A549 (cell line): ENCODE measurements at regions not wholly inside any gene's neighbourhood (a gene's known extent, or its start where the extent isn't known, plus 50 kb on each side); places are given as distances from the start of the nearest gene placed in this dataset.

Experiments
- ATAC-seq, 2 experiments: fragments of 200-7000 bp in 1 of 2; fragments of >200 bp in 1 of 2; cut with Nextera tagmentation in 1 of 2; cut with Tn5 transposase in 1 of 2; 3 replicates each; pipeline versions ENCODE4 v1.8.0 to v1.9.1; 2018 to 2020; ENCODE audit warnings: mild to moderate bottlenecking in 1 of 2, moderate library complexity in 1 of 2
- CTCF ChIA-PET: fragments of 300-600 bp; sonication (Branson Sonifier 250); formaldehyde crosslinking; extraction: SDS; loops from one replicate; lab custom pipeline; 2021; ENCODE audit warnings: antibody characterized with exemption, inconsistent platforms; lab: Yijun Ruan, JAX
- POLR2A ChIA-PET: fragments of 350-600 bp; formaldehyde crosslinking; extraction: SDS; loops from one replicate; lab custom pipeline; 2021; ENCODE audit warnings: antibody characterized with exemption, inconsistent platforms; lab: Yijun Ruan, JAX
- DNase-seq, 2 experiments: peaks; one replicate each; pipeline versions ENCODE4 v3.0.0 to v3.0.0-alpha.2; 2011 to 2016; ENCODE audit warnings: low read depth in 1 of 2, low spot score in 1 of 2
- FAIRE-seq: peaks from 2 replicates; lab custom pipeline; 2011; peaks lifted over from hg19 to GRCh38; lab: Jason Lieb, UNC
- H3K27ac ChIP-seq, 2 experiments: fragments of >200 bp; sonication (Bioruptor Twin); formaldehyde crosslinking; 3 replicates each; pipeline ENCODE4 v1.5.1; 2016 to 2017
- H3K4me1 ChIP-seq: fragments of >200 bp; sonication (Bioruptor Twin); formaldehyde crosslinking; 3 replicates; pipeline ENCODE4 v1.6.1; 2016
- H3K4me2 ChIP-seq: fragments of >200 bp; sonication (Bioruptor Twin); formaldehyde crosslinking; 3 replicates; pipeline ENCODE4 v1.6.1; 2016
- H3K4me3 ChIP-seq: fragments of >200 bp; sonication (Bioruptor Twin); formaldehyde crosslinking; 3 replicates; pipeline ENCODE4 v1.5.1; 2016
- H3K9me3 ChIP-seq: fragments of >200 bp; sonication (Bioruptor Twin); formaldehyde crosslinking; 3 replicates; pipeline ENCODE4 v1.6.1; 2016
- CBX2 ChIP-seq: fragments of 200-600 bp; sonication (generic); IDR thresholded peaks from 2 replicates; pipeline ENCODE4 v1.6.1; 2016; ENCODE audit warnings: low read depth, mild to moderate bottlenecking, borderline replicate concordance
- CBX8 ChIP-seq: fragments of 200-600 bp; sonication (generic); IDR thresholded peaks from 2 replicates; pipeline ENCODE4 v1.6.1; 2016
- FOSL2 ChIP-seq, 2 experiments: fragments of 450-650 bp in 1 of 2; fragments of >200 bp in 1 of 2; sonication (Bioruptor Twin) in 1 of 2; formaldehyde crosslinking; IDR thresholded peaks; 2 replicates each; pipeline versions ENCODE4 v1.5.0 to v1.6.1; 2016 to 2020; ENCODE audit warnings: mild to moderate bottlenecking in 1 of 2, moderate library complexity in 1 of 2
- HDAC2 ChIP-seq: fragments of 200-600 bp; sonication (generic); IDR thresholded peaks from 2 replicates; pipeline ENCODE4 v1.6.1; 2016
- HEYL ChIP-seq: fragments of 250-450 bp; sonication (Bioruptor Pico); IDR thresholded peaks from 2 replicates; pipeline ENCODE4 v1.8.0; 2021; ENCODE audit warnings: mild to moderate bottlenecking, moderate library complexity
- HOXB13 ChIP-seq: fragments of 250-450 bp; sonication (Bioruptor Pico); IDR thresholded peaks from 2 replicates; pipeline ENCODE4 v1.5.0; 2020; ENCODE audit warnings: low read depth, mild to moderate bottlenecking, moderate library complexity
- JUNB ChIP-seq: fragments of >200 bp; sonication (Bioruptor Twin); formaldehyde crosslinking; IDR thresholded peaks from 2 replicates; pipeline ENCODE4 v1.6.1; 2016
- MAZ ChIP-seq: fragments of 150-350 bp; IDR thresholded peaks from 2 replicates; pipeline ENCODE4 v1.6.1; 2014; ENCODE audit warnings: antibody characterized with exemption, low read depth, low read length, borderline replicate concordance
- MYC ChIP-seq: IDR thresholded peaks from 2 replicates; pipeline ENCODE4 v1.6.1; 2012; ENCODE audit warnings: mild to moderate bottlenecking, inconsistent platforms, low read length, improper control_type of control experiment, borderline replicate concordance
- NR3C1 ChIP-seq: fragments of >200 bp; sonication (Bioruptor Twin); formaldehyde crosslinking; IDR thresholded peaks from 3 replicates; pipeline ENCODE4 v1.6.1; 2017
- PHF8 ChIP-seq: fragments of 200-600 bp; sonication (generic); IDR thresholded peaks from 2 replicates; pipeline ENCODE4 v1.6.1; 2016; ENCODE audit warnings: low read depth, mild to moderate bottlenecking, antibody characterized with exemption, moderate library complexity, borderline replicate concordance
- POLR2A ChIP-seq: IDR thresholded peaks from 2 replicates; pipeline ENCODE4 v1.6.1; 2012; ENCODE audit warnings: mild to moderate bottlenecking, low read length
- POLR2AphosphoS2 ChIP-seq: conservative IDR thresholded peaks from 2 replicates; pipeline ENCODE4 v1.6.1; 2012; ENCODE audit warnings: low read length, improper control_type of control experiment, inconsistent platforms
- RAD21 ChIP-seq, 2 experiments: fragments of >200 bp in 1 of 2; sonication (Bioruptor Twin) in 1 of 2; formaldehyde crosslinking in 1 of 2; IDR thresholded peaks in 1 of 2; conservative IDR thresholded peaks in 1 of 2; 2 replicates in 1 of 2; 3 replicates in 1 of 2; pipeline ENCODE4 v1.6.1; 2012 to 2018; ENCODE audit warnings: inconsistent platforms in 1 of 2
- RARB ChIP-seq: fragments of 250-450 bp; sonication (Bioruptor Pico); IDR thresholded peaks from 2 replicates; pipeline ENCODE4 v1.8.0; 2021; ENCODE audit warnings: mild to moderate bottlenecking, moderate library complexity
- RCOR1 ChIP-seq: fragments of 150-350 bp; IDR thresholded peaks from 2 replicates; pipeline ENCODE4 v1.6.1; 2014; ENCODE audit warnings: antibody characterized with exemption, low read length, low read depth
- RFX5 ChIP-seq: fragments of 450-650 bp; IDR thresholded peaks from 2 replicates; pipeline ENCODE4 v1.7.1; 2014; ENCODE audit warnings: antibody characterized with exemption, mild to moderate bottlenecking, moderate library complexity
- SMC3 ChIP-seq: fragments of >200 bp; sonication (Bioruptor Twin); formaldehyde crosslinking; IDR thresholded peaks from 3 replicates; pipeline ENCODE4 v1.6.1; 2018; ENCODE audit warnings: inconsistent platforms
- TFCP2L1 ChIP-seq: fragments of 250-450 bp; sonication (Bioruptor Pico); IDR thresholded peaks from 2 replicates; pipeline ENCODE4 v1.5.0; 2021; ENCODE audit warnings: mild to moderate bottlenecking
- TP53 ChIP-seq: fragments of 250-450 bp; sonication (Bioruptor Pico); IDR thresholded peaks from 2 replicates; pipeline ENCODE4 v1.5.0; 2021; ENCODE audit warnings: mild to moderate bottlenecking, moderate library complexity
- ZFP36 ChIP-seq: fragments of 450-650 bp; IDR thresholded peaks from 2 replicates; pipeline ENCODE4 v1.6.1; 2014; ENCODE audit warnings: borderline replicate concordance; ENCODE audit not compliant: partially characterized antibody
- ZNF302 ChIP-seq: fragments of 250-450 bp; sonication (Bioruptor Pico); IDR thresholded peaks from 2 replicates; pipeline ENCODE4 v1.9.0; 2021; ENCODE audit warnings: inconsistent platforms, mild to moderate bottlenecking, moderate library complexity
- WGBS: methylation state at CpG from one replicate; pipeline ENCODE4 v1.1.6; 2017; ENCODE audit errors: missing lambda C conversion rate; 5-methylcytosine and 5-hydroxymethylcytosine counted together
- TF ChIP-seq, protein P1 (sequence below): fragments of 250-450 bp; sonication (Bioruptor Pico); IDR thresholded peaks from 2 replicates; pipeline ENCODE4 v1.5.0; 2020; ENCODE audit warnings: low read depth, mild to moderate bottlenecking, moderate library complexity
- TF ChIP-seq, protein P2 (sequence below): IDR thresholded peaks from 2 replicates; pipeline ENCODE4 v1.6.1; 2012
- TF ChIP-seq, protein P3 (sequence below): fragments of >200 bp; sonication (Bioruptor Twin); formaldehyde crosslinking; IDR thresholded peaks from 3 replicates; pipeline ENCODE4 v1.5.1; 2016

DNA sequence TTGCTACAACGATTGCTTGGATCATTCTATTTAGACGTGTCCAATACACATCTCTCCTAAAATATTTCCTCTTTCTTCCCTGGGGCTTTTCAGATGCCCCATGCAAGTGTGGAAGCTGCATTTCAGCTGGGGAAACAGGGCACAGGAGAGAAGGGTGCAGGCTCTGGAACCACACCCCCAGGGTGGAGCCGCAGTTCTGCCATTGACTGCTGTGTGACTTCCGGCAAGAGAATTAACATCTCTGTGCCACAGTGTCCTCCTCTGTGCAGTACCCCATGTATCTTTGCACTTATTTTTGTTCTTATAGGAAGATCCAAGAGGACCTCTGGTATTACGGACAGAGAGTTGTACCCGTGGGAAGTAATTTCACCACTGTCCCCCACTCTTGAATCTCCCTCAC is 405.3 kb upstream of the EEF2KMT start:
- CTCF ChIA-PET: interaction anchor here (1.9 kb wide), 1 partner anchor 113 kb away, joined by 10 read pairs; no protein-coding TSS in a partner anchor
- 29% methylated on average over 6 of the region's 6 CpGs for WGBS
- POLR2A ChIA-PET: no interaction called here

DNA sequence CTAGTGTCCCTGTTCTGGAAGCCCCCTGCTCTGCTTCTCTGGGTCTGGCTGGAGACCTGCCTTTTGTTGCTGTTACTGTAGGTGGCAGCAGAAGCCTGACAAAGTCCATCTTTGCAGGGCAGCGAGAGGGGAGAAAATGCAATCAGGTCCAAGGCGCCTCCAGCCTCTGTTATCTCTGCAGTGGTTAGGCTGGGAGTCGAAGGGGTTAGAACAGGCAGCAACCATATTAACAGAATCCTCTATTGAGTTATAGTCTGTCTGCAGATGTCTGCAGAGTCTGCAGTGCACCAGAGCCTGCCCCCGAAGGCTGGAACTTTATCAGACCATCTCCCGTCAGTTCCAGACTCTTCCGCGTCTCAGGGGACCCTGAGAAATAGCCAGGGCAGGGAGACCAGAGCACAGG is 404.9 kb upstream of the EEF2KMT start:
- 44% methylated on average over 7 of the region's 7 CpGs for WGBS
- ATAC-seq (peak; percentile 52 to 77; a peak in 4 of 6 replicates), FAIRE-seq (no peak), DNase-seq (peak; percentile 11 to 17)
- no peaks in the 10 kb centered on the region for H3K4me1 ChIP-seq
- ChIA-PET CTCF (interaction anchor here (0.9 kb wide), 1 partner anchor 114 kb away, joined by 3 read pairs; no protein-coding TSS in a partner anchor), POLR2A (no interaction called here)
- no peak overlapping the region for H3K4me3 ChIP-seq
- no peak overlapping the region for H3K27ac ChIP-seq
- no peaks in the 10 kb centered on the region for H3K9me3 ChIP-seq
- no peak for TF ChIP-seq RFX5
- 0 out of 3 replicates have a peak, but pooled peaks have one; percentile 20 for TF ChIP-seq SMC3
- TF ChIP-seq PHF8: no peak
- TF ChIP-seq HOXB13: no peak
- TF ChIP-seq POLR2AphosphoS2: no peak
- no peak for TF ChIP-seq CBX2
- TF ChIP-seq POLR2A: no peak
- TF ChIP-seq, protein P1, sequence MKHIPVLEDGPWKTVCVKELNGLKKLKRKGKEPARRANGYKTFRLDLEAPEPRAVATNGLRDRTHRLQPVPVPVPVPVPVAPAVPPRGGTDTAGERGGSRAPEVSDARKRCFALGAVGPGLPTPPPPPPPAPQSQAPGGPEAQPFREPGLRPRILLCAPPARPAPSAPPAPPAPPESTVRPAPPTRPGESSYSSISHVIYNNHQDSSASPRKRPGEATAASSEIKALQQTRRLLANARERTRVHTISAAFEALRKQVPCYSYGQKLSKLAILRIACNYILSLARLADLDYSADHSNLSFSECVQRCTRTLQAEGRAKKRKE (CRISPR knock-in tag): no peak
- no peak for TF ChIP-seq JUNB
- no peak for TF ChIP-seq ZNF302
- no peak for TF ChIP-seq MAZ
- no peak for TF ChIP-seq MYC
- TF ChIP-seq HEYL (CRISPR knock-in tag): no peak
- TF ChIP-seq RARB (CRISPR knock-in tag): no peak
- TF ChIP-seq TFCP2L1: no peak
- TF ChIP-seq, protein P2, sequence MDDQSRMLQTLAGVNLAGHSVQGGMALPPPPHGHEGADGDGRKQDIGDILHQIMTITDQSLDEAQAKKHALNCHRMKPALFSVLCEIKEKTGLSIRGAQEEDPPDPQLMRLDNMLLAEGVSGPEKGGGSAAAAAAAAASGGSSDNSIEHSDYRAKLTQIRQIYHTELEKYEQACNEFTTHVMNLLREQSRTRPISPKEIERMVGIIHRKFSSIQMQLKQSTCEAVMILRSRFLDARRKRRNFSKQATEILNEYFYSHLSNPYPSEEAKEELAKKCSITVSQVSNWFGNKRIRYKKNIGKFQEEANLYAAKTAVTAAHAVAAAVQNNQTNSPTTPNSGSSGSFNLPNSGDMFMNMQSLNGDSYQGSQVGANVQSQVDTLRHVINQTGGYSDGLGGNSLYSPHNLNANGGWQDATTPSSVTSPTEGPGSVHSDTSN: no peak
- TF ChIP-seq CBX8: no peak
- no peak for TF ChIP-seq RCOR1
- no peak for TF ChIP-seq NR3C1
- TF ChIP-seq, protein P3, sequence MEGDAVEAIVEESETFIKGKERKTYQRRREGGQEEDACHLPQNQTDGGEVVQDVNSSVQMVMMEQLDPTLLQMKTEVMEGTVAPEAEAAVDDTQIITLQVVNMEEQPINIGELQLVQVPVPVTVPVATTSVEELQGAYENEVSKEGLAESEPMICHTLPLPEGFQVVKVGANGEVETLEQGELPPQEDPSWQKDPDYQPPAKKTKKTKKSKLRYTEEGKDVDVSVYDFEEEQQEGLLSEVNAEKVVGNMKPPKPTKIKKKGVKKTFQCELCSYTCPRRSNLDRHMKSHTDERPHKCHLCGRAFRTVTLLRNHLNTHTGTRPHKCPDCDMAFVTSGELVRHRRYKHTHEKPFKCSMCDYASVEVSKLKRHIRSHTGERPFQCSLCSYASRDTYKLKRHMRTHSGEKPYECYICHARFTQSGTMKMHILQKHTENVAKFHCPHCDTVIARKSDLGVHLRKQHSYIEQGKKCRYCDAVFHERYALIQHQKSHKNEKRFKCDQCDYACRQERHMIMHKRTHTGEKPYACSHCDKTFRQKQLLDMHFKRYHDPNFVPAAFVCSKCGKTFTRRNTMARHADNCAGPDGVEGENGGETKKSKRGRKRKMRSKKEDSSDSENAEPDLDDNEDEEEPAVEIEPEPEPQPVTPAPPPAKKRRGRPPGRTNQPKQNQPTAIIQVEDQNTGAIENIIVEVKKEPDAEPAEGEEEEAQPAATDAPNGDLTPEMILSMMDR: peak; percentile 39; the same call in 2 of the 3 replicates
- peak; percentile 44 to 69; a peak in 4 of 5 replicates for TF ChIP-seq RAD21 (conservative IDR thresholded peaks at IDR 0.05 in 1 of 2, IDR thresholded peaks at IDR 0.05 in 1 of 2)
- no peak overlapping the region for H3K4me2 ChIP-seq

More for the DNA sequence above, 405.3 kb upstream of the EEF2KMT start:
- TF ChIP-seq RAD21 (conservative IDR thresholded peaks at IDR 0.05 in 1 of 2, IDR thresholded peaks at IDR 0.05 in 1 of 2): no peak
- no peak for TF ChIP-seq FOSL2 (IDR thresholded peaks at IDR 0.05)
- no peak for TF ChIP-seq FOSL2 (CRISPR knock-in tag; IDR thresholded peaks at IDR 0.05)
- TF ChIP-seq TP53 (CRISPR knock-in tag): no peak
- TF ChIP-seq SMC3: no peak
- TF ChIP-seq JUNB: no peak
- TF ChIP-seq, protein P3: no peak
- TF ChIP-seq ZFP36: no peak
- TF ChIP-seq HDAC2: no peak
- no peaks in the 10 kb centered on the region for H3K4me1 ChIP-seq
- H3K9me3 ChIP-seq: no peaks in the 10 kb centered on the region
- no peak overlapping the region for H3K27ac ChIP-seq
- H3K4me3 ChIP-seq: no peak overlapping the region
- no peak for ATAC-seq
- H3K4me2 ChIP-seq: no peak overlapping the region
- DNase-seq: no peak
- no peak for FAIRE-seq
